A549 (cell line): ENCODE measurements at regions not wholly inside any gene's neighbourhood (a gene's known extent, or its start where the extent isn't known, plus 50 kb on each side); places are given as distances from the start of the nearest gene placed in this dataset.

Experiments
- BHLHE40 ChIP-seq: IDR thresholded peaks from 2 replicates; pipeline ENCODE4 v1.6.1; 2012; ENCODE audit warnings: low read depth, low read length, inconsistent platforms
- CTCF ChIP-seq: fragments of >200 bp; sonication (Bioruptor Twin); formaldehyde crosslinking; IDR thresholded peaks from 3 replicates; pipeline ENCODE4 v1.5.1; 2016
- EP300 ChIP-seq, 2 experiments: fragments of >200 bp; sonication (Bioruptor Twin); formaldehyde crosslinking; IDR thresholded peaks; 2 replicates in 1 of 2; 3 replicates in 1 of 2; pipeline ENCODE4 v1.6.1; 2016 to 2017
- ESRRA ChIP-seq: fragments of 150-350 bp; IDR thresholded peaks from 2 replicates; pipeline ENCODE4 v1.6.1; 2014; ENCODE audit warnings: mild to moderate bottlenecking, low read length, borderline replicate concordance
- GATA3 ChIP-seq: IDR thresholded peaks from 2 replicates; pipeline ENCODE4 v1.6.1; 2012; ENCODE audit warnings: borderline replicate concordance
- MYC ChIP-seq: IDR thresholded peaks from 2 replicates; pipeline ENCODE4 v1.6.1; 2012; ENCODE audit warnings: mild to moderate bottlenecking, inconsistent platforms, low read length, improper control_type of control experiment, borderline replicate concordance
- NFE2L2 ChIP-seq: fragments of 150-350 bp; conservative IDR thresholded peaks from 2 replicates; pipeline ENCODE4 v1.6.1; 2014; ENCODE audit warnings: low read length
- POLR2A ChIP-seq: IDR thresholded peaks from 2 replicates; pipeline ENCODE4 v1.6.1; 2012; ENCODE audit warnings: mild to moderate bottlenecking, low read length

- TF ChIP-seq CTCF (no peak), ESRRA (no peak), POLR2A (no peak), MYC (no peak), NFE2L2 (no peak), EP300 (IDR thresholded peaks at IDR 0.05) (no peak), BHLHE40 (no peak), GATA3 (no peak)
Observed at GRCh38 chr13:44163108-44163507, 210.5 kb upstream of the SERP2 start.
